ENCODE measurements at regions not wholly inside any gene's neighbourhood (a gene's known extent, or its start where the extent isn't known, plus 50 kb on each side); places are given as distances from the start of the nearest gene placed in this dataset.

- no peaks in the 10 kb centered on the region for H3K36me3 ChIP-seq (ENCODE audit: insufficient read depth, low read length)
- no peak overlapping the region for H3K9ac ChIP-seq (ENCODE audit: low read depth, low read length)
- no peaks in the 10 kb centered on the region for H3K9me3 ChIP-seq (replicated peaks; ENCODE audit: low read length)
- no peak overlapping the region for H3K4me2 ChIP-seq (ENCODE audit: low read length)
- no peaks in the 10 kb centered on the region for H3K4me1 ChIP-seq (ENCODE audit: control insufficient read depth, insufficient read depth, low read length)
- no peak overlapping the region for H3K4me3 ChIP-seq (ENCODE audit: low read length)
- no peaks in the 10 kb centered on the region for H3K27me3 ChIP-seq (ENCODE audit: control insufficient read depth, insufficient read depth, low read length)
Observed at GRCh38 chr5:97820138-97820537, 637.1 kb upstream of the RIOK2 start.

- H3K9ac ChIP-seq (ENCODE audit: low read depth, low read length), result no peak overlapping the region
- no peak overlapping the region for H3K4me3 ChIP-seq (ENCODE audit: low read length)
- H3K27me3 ChIP-seq (ENCODE audit: control insufficient read depth, insufficient read depth, low read length), result no peaks in the 10 kb centered on the region
- H3K4me1 ChIP-seq (ENCODE audit: control insufficient read depth, insufficient read depth, low read length), result peaks cover 1% of the 10 kb centered on the region
- H3K4me2 ChIP-seq (ENCODE audit: low read length), result no peak overlapping the region
- H3K9me3 ChIP-seq (replicated peaks; ENCODE audit: low read length), result no peaks in the 10 kb centered on the region
- H3K36me3 ChIP-seq (ENCODE audit: insufficient read depth, low read length), result no peaks in the 10 kb centered on the region
Observed at GRCh38 chr5:97832645-97833296, 649.7 kb upstream of the RIOK2 start.

GRCh38 chr5:97834561-97834960 lies 651.5 kb upstream of the RIOK2 start:
- no peak overlapping the region for H3K9ac ChIP-seq (ENCODE audit: low read depth, low read length)
- H3K27me3 ChIP-seq (ENCODE audit: control insufficient read depth, insufficient read depth, low read length), result no peaks in the 10 kb centered on the region
- H3K36me3 ChIP-seq (ENCODE audit: insufficient read depth, low read length), result no peaks in the 10 kb centered on the region
- H3K4me2 ChIP-seq (ENCODE audit: low read length), result no peak overlapping the region
- no peak overlapping the region for H3K4me3 ChIP-seq (ENCODE audit: low read length)
- H3K4me1 ChIP-seq (ENCODE audit: control insufficient read depth, insufficient read depth, low read length), result peaks cover 16% of the 10 kb centered on the region
- H3K9me3 ChIP-seq (replicated peaks; ENCODE audit: low read length), result no peaks in the 10 kb centered on the region

GRCh38 chr5:97835112-97835511 lies 652.1 kb upstream of the RIOK2 start:
- Histone ChIP-seq H3K9ac (ENCODE audit: low read depth, low read length) (no peak overlapping the region), H3K4me2 (ENCODE audit: low read length) (no peak overlapping the region), H3K36me3 (ENCODE audit: insufficient read depth, low read length) (no peaks in the 10 kb centered on the region), H3K4me3 (ENCODE audit: low read length) (no peak overlapping the region), H3K9me3 (replicated peaks; ENCODE audit: low read length) (no peaks in the 10 kb centered on the region), H3K27me3 (ENCODE audit: control insufficient read depth, insufficient read depth, low read length) (no peaks in the 10 kb centered on the region), H3K4me1 (ENCODE audit: control insufficient read depth, insufficient read depth, low read length) (peaks cover 22% of the 10 kb centered on the region)

- Histone ChIP-seq H3K9ac (ENCODE audit: low read depth, low read length) (no peak overlapping the region), H3K4me2 (ENCODE audit: low read length) (no peak overlapping the region)
Observed at GRCh38 chr5:97836816-97837215, 653.8 kb upstream of the RIOK2 start.

GRCh38 chr5:97838214-97838613 lies 655.2 kb upstream of the RIOK2 start:
- no peaks in the 10 kb centered on the region for H3K9me3 ChIP-seq (replicated peaks; ENCODE audit: low read length)

More at GRCh38 chr5:97836816-97837215, 653.8 kb upstream of the RIOK2 start:
- peaks cover 33% of the 10 kb centered on the region for H3K4me1 ChIP-seq (ENCODE audit: control insufficient read depth, insufficient read depth, low read length)
- no peaks in the 10 kb centered on the region for H3K9me3 ChIP-seq (replicated peaks; ENCODE audit: low read length)
- no peak overlapping the region for H3K4me3 ChIP-seq (ENCODE audit: low read length)
- H3K27me3 ChIP-seq (ENCODE audit: control insufficient read depth, insufficient read depth, low read length), result no peaks in the 10 kb centered on the region
- no peaks in the 10 kb centered on the region for H3K36me3 ChIP-seq (ENCODE audit: insufficient read depth, low read length)

GRCh38 chr5:97839341-97840086 lies 656.5 kb upstream of the RIOK2 start:
- no peaks in the 10 kb centered on the region for H3K27me3 ChIP-seq (ENCODE audit: control insufficient read depth, insufficient read depth, low read length)
- H3K4me3 ChIP-seq (ENCODE audit: low read length), result no peak overlapping the region
- peaks cover 33% of the 10 kb centered on the region for H3K4me1 ChIP-seq (ENCODE audit: control insufficient read depth, insufficient read depth, low read length)
- H3K9ac ChIP-seq (ENCODE audit: low read depth, low read length), result peak overlapping the region; percentile 14
- peak overlapping the region; percentile 59 for H3K4me2 ChIP-seq (ENCODE audit: low read length)
- no peaks in the 10 kb centered on the region for H3K36me3 ChIP-seq (ENCODE audit: insufficient read depth, low read length)
- H3K9me3 ChIP-seq (replicated peaks; ENCODE audit: low read length), result no peaks in the 10 kb centered on the region

More at GRCh38 chr5:97838214-97838613, 655.2 kb upstream of the RIOK2 start:
- H3K4me3 ChIP-seq (ENCODE audit: low read length), result no peak overlapping the region
- H3K4me1 ChIP-seq (ENCODE audit: control insufficient read depth, insufficient read depth, low read length), result peaks cover 33% of the 10 kb centered on the region
- no peaks in the 10 kb centered on the region for H3K27me3 ChIP-seq (ENCODE audit: control insufficient read depth, insufficient read depth, low read length)
- H3K36me3 ChIP-seq (ENCODE audit: insufficient read depth, low read length), result no peaks in the 10 kb centered on the region
- H3K4me2 ChIP-seq (ENCODE audit: low read length), result peak overlapping the region; percentile 59
- H3K9ac ChIP-seq (ENCODE audit: low read depth, low read length), result peak overlapping the region; percentile 14

- no peaks in the 10 kb centered on the region for H3K9me3 ChIP-seq (replicated peaks; ENCODE audit: low read length)
- H3K27me3 ChIP-seq (ENCODE audit: control insufficient read depth, insufficient read depth, low read length), result no peaks in the 10 kb centered on the region
- no peak overlapping the region for H3K4me3 ChIP-seq (ENCODE audit: low read length)
- H3K4me1 ChIP-seq (ENCODE audit: control insufficient read depth, insufficient read depth, low read length), result peaks cover 33% of the 10 kb centered on the region
- H3K9ac ChIP-seq (ENCODE audit: low read depth, low read length), result no peak overlapping the region
- H3K36me3 ChIP-seq (ENCODE audit: insufficient read depth, low read length), result no peaks in the 10 kb centered on the region
- H3K4me2 ChIP-seq (ENCODE audit: low read length), result no peak overlapping the region
Observed at GRCh38 chr5:97840643-97841042, 657.6 kb upstream of the RIOK2 start.

- H3K9me3 ChIP-seq (replicated peaks; ENCODE audit: low read length), result no peaks in the 10 kb centered on the region
- no peaks in the 10 kb centered on the region for H3K36me3 ChIP-seq (ENCODE audit: insufficient read depth, low read length)
- peaks cover 32% of the 10 kb centered on the region for H3K4me1 ChIP-seq (ENCODE audit: control insufficient read depth, insufficient read depth, low read length)
- no peak overlapping the region for H3K9ac ChIP-seq (ENCODE audit: low read depth, low read length)
- H3K27me3 ChIP-seq (ENCODE audit: control insufficient read depth, insufficient read depth, low read length), result no peaks in the 10 kb centered on the region
- no peak overlapping the region for H3K4me2 ChIP-seq (ENCODE audit: low read length)
- no peak overlapping the region for H3K4me3 ChIP-seq (ENCODE audit: low read length)
Observed at GRCh38 chr5:97842687-97843086, 659.6 kb upstream of the RIOK2 start.

- H3K9ac ChIP-seq (ENCODE audit: low read depth, low read length), result no peak overlapping the region
Observed at GRCh38 chr5:97844797-97845196, 661.8 kb upstream of the RIOK2 start.

GRCh38 chr5:97846643-97847042 lies 663.6 kb upstream of the RIOK2 start:
- Histone ChIP-seq H3K9ac (ENCODE audit: low read depth, low read length) (no peak overlapping the region), H3K4me2 (ENCODE audit: low read length) (no peak overlapping the region), H3K9me3 (replicated peaks; ENCODE audit: low read length) (no peaks in the 10 kb centered on the region), H3K36me3 (ENCODE audit: insufficient read depth, low read length) (no peaks in the 10 kb centered on the region), H3K4me3 (ENCODE audit: low read length) (no peak overlapping the region), H3K4me1 (ENCODE audit: control insufficient read depth, insufficient read depth, low read length) (no peaks in the 10 kb centered on the region), H3K27me3 (ENCODE audit: control insufficient read depth, insufficient read depth, low read length) (no peaks in the 10 kb centered on the region)

More at GRCh38 chr5:97844797-97845196, 661.8 kb upstream of the RIOK2 start:
- Histone ChIP-seq H3K36me3 (ENCODE audit: insufficient read depth, low read length) (no peaks in the 10 kb centered on the region), H3K4me3 (ENCODE audit: low read length) (no peak overlapping the region), H3K4me1 (ENCODE audit: control insufficient read depth, insufficient read depth, low read length) (peaks cover 14% of the 10 kb centered on the region), H3K9me3 (replicated peaks; ENCODE audit: low read length) (no peaks in the 10 kb centered on the region), H3K4me2 (ENCODE audit: low read length) (no peak overlapping the region), H3K27me3 (ENCODE audit: control insufficient read depth, insufficient read depth, low read length) (no peaks in the 10 kb centered on the region)
